Trophoblast cell (in vitro differentiated cells and primary cell): ENCODE measurements at regions not wholly inside any gene's neighbourhood (a gene's known extent, or its start where the extent isn't known, plus 50 kb on each side); places are given as distances from the start of the nearest gene placed in this dataset.

Experiments used
- DNase-seq, 2 donors: peaks; one replicate each; pipeline ENCODE4 v3.0.0-alpha.2; 2016
- H2AFZ ChIP-seq: 2 replicates; pipeline ENCODE4 v1.6.1; 2013; ENCODE audit warnings: low read length, moderate library complexity, mild to moderate bottlenecking; ENCODE audit not compliant: insufficient read depth, poor library complexity
- H2AK5ac ChIP-seq: 2 replicates; pipeline ENCODE4 v1.6.1; 2013; ENCODE audit warnings: mild to moderate bottlenecking, low read length
- H2BK120ac ChIP-seq: 2 replicates; pipeline ENCODE4 v1.6.1; 2013; ENCODE audit warnings: low read length, mild to moderate bottlenecking, moderate library complexity; ENCODE audit not compliant: insufficient read depth, poor library complexity
- H2BK12ac ChIP-seq: 2 replicates; pipeline ENCODE4 v1.6.1; 2013; ENCODE audit warnings: mild to moderate bottlenecking, low read length, moderate library complexity
- H2BK5ac ChIP-seq: 2 replicates; pipeline ENCODE4 v1.6.1; 2013; ENCODE audit warnings: low read length, low read depth, moderate library complexity, mild to moderate bottlenecking; ENCODE audit not compliant: poor library complexity
- H3K14ac ChIP-seq: 2 replicates; pipeline ENCODE4 v1.6.1; 2013; ENCODE audit warnings: mild to moderate bottlenecking, low read length
- H3K18ac ChIP-seq: 2 replicates; pipeline ENCODE4 v1.6.1; 2013; ENCODE audit warnings: mild to moderate bottlenecking, low read length
- H3K23ac ChIP-seq: 2 replicates; pipeline ENCODE4 v1.6.1; 2013; ENCODE audit warnings: low read length
- H3K27ac ChIP-seq: 2 replicates; pipeline ENCODE4 v1.5.1; 2013; ENCODE audit warnings: low read depth, mild to moderate bottlenecking, inconsistent platforms, low read length, moderate library complexity
- H3K27me3 ChIP-seq: 2 replicates; pipeline ENCODE4 v1.6.1; 2013; ENCODE audit warnings: inconsistent platforms, mild to moderate bottlenecking, low read length, moderate library complexity; ENCODE audit not compliant: insufficient read depth
- H3K36me3 ChIP-seq, 2 experiments: 1 replicate in 1 of 2; 2 replicates in 1 of 2; pipeline ENCODE4 v1.6.1; 2013; ENCODE audit warnings: low read length in 2 of 2, mild to moderate bottlenecking in 2 of 2, moderate library complexity in 1 of 2; ENCODE audit not compliant: insufficient read depth in 2 of 2, control insufficient read depth in 1 of 2
- H3K4ac ChIP-seq: 2 replicates; pipeline ENCODE4 v1.6.1; 2013; ENCODE audit warnings: low read depth, mild to moderate bottlenecking, low read length, moderate library complexity
- H3K4me1 ChIP-seq, 2 experiments: 1 replicate in 1 of 2; 2 replicates in 1 of 2; pipeline ENCODE4 v1.6.1; 2013; ENCODE audit warnings: low read length in 2 of 2, mild to moderate bottlenecking in 2 of 2, moderate library complexity in 1 of 2; ENCODE audit not compliant: insufficient read depth in 2 of 2, control insufficient read depth in 1 of 2
- H3K4me2 ChIP-seq: 2 replicates; pipeline ENCODE4 v1.6.1; 2013; ENCODE audit warnings: inconsistent platforms, mild to moderate bottlenecking, low read length, moderate library complexity
- H3K4me3 ChIP-seq: 2 replicates; pipeline ENCODE4 v1.5.1; 2013; ENCODE audit warnings: mild to moderate bottlenecking, low read depth, low read length, inconsistent platforms
- H3K79me1 ChIP-seq: one replicate; pipeline ENCODE4 v1.6.1; 2013; ENCODE audit warnings: low read length
- H3K79me2 ChIP-seq: 2 replicates; pipeline ENCODE4 v1.6.1; 2013; ENCODE audit warnings: low read length, mild to moderate bottlenecking; ENCODE audit not compliant: control insufficient read depth, insufficient read depth, poor library complexity
- H3K9ac ChIP-seq: 2 replicates; pipeline ENCODE4 v1.6.1; 2013; ENCODE audit warnings: mild to moderate bottlenecking, low read length
- H3K9me3 ChIP-seq: 2 replicates; pipeline ENCODE4 v1.6.1; 2013; ENCODE audit warnings: low read depth, mild to moderate bottlenecking, control low read depth, inconsistent platforms, low read length; ENCODE audit not compliant: insufficient read depth
- H4K12ac ChIP-seq: 2 replicates; pipeline ENCODE4 v1.6.1; 2013; ENCODE audit warnings: low read depth, mild to moderate bottlenecking, low read length, moderate library complexity
- H4K8ac ChIP-seq: 2 replicates; pipeline ENCODE4 v1.6.1; 2013; ENCODE audit warnings: low read depth, mild to moderate bottlenecking, low read length, moderate library complexity
- H4K91ac ChIP-seq: one replicate; pipeline ENCODE4 v1.6.1; 2013; ENCODE audit warnings: low read depth, mild to moderate bottlenecking, low read length, moderate library complexity
- WGBS: extraction: QIAGEN DNeasy Blood & Tissue Kit; methylation state at CpG from one replicate; pipeline ENCODE4 v1.1.7; 2013; ENCODE audit warnings: missing lambda C conversion rate; ENCODE audit not compliant: insufficient read length, insufficient coverage; ENCODE audit errors: extremely low coverage; 5-methylcytosine and 5-hydroxymethylcytosine counted together

DNA sequence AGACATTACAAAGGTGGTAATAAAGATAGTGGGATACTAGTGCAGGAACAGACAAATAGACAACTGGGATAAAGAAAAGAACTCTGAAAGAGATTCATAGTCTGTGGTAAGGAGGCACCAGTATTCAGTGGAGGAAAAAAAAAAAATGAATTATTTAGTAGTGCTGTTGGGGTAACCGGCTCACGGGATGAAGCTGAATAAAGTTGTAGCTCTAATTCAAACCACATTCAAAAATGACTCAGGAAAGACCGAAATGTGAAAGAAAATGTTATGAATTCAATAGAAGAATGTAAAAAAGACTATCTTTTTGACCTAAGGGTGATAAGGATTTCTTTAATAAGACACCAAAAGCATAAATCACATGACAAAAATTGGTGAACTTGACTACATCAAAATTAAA is 83.1 kb upstream of the HABP2 start:
- no peak overlapping the region for H3K18ac ChIP-seq
- H3K79me2 ChIP-seq: no peaks in the 10 kb centered on the region
- no peak overlapping the region for H3K14ac ChIP-seq
- DNase-seq: peak in 1 of 2 donors; percentile 39
- no peaks in the 10 kb centered on the region for H3K9me3 ChIP-seq
- H2BK5ac ChIP-seq: no peak overlapping the region
- H4K12ac ChIP-seq: no peak overlapping the region
- no peak overlapping the region for H3K4me3 ChIP-seq
- H3K27ac ChIP-seq: no peak overlapping the region
- H3K23ac ChIP-seq: no peak overlapping the region
- H2AK5ac ChIP-seq: no peak overlapping the region
- H3K4me1 ChIP-seq: peaks cover 0 to 4% of the 10 kb centered on the region in 2 experiments
- no peak overlapping the region for H4K8ac ChIP-seq
- H2BK12ac ChIP-seq: no peak overlapping the region
- no peak overlapping the region for H2BK120ac ChIP-seq
- no CpG with 5 or more reads among the region's 3 CpGs for WGBS
- H3K9ac ChIP-seq: no peak overlapping the region
- no peak overlapping the region for H2AFZ ChIP-seq
- H3K36me3 ChIP-seq: no peaks in the 10 kb centered on the region
- no peak overlapping the region for H3K4me2 ChIP-seq
- H4K91ac ChIP-seq: no peak overlapping the region
- peaks cover 1% of the 10 kb centered on the region for H3K79me1 ChIP-seq
- no peak overlapping the region for H3K4ac ChIP-seq
- no peaks in the 10 kb centered on the region for H3K27me3 ChIP-seq

GRCh38 chr10:113470372-113471240 is 82.2 kb upstream of the HABP2 start:
- no peak overlapping the region for H2BK5ac ChIP-seq
- DNase-seq: peak; percentile 22 to 62
- no CpG with 5 or more reads among the region's 5 CpGs for WGBS
- no peak overlapping the region for H3K18ac ChIP-seq
- no peak overlapping the region for H3K9ac ChIP-seq
- no peak overlapping the region for H3K4me3 ChIP-seq
- H3K79me1 ChIP-seq: peaks cover 4% of the 10 kb centered on the region
- H2AFZ ChIP-seq: no peak overlapping the region
- no peak overlapping the region for H2BK120ac ChIP-seq
- no peaks in the 10 kb centered on the region for H3K36me3 ChIP-seq
- no peak overlapping the region for H4K12ac ChIP-seq
- no peak overlapping the region for H2AK5ac ChIP-seq
- no peak overlapping the region for H2BK12ac ChIP-seq
- H3K27me3 ChIP-seq: no peaks in the 10 kb centered on the region
- H3K4me1 ChIP-seq: peaks cover 2 to 10% of the 10 kb centered on the region in 2 experiments
- no peak overlapping the region for H3K23ac ChIP-seq
- H4K8ac ChIP-seq: no peak overlapping the region
- no peaks in the 10 kb centered on the region for H3K79me2 ChIP-seq
- H3K9me3 ChIP-seq: no peaks in the 10 kb centered on the region
- H4K91ac ChIP-seq: no peak overlapping the region
- H3K4me2 ChIP-seq: no peak overlapping the region
- H3K4ac ChIP-seq: no peak overlapping the region
- H3K27ac ChIP-seq: no peak overlapping the region
- H3K14ac ChIP-seq: no peak overlapping the region

DNA sequence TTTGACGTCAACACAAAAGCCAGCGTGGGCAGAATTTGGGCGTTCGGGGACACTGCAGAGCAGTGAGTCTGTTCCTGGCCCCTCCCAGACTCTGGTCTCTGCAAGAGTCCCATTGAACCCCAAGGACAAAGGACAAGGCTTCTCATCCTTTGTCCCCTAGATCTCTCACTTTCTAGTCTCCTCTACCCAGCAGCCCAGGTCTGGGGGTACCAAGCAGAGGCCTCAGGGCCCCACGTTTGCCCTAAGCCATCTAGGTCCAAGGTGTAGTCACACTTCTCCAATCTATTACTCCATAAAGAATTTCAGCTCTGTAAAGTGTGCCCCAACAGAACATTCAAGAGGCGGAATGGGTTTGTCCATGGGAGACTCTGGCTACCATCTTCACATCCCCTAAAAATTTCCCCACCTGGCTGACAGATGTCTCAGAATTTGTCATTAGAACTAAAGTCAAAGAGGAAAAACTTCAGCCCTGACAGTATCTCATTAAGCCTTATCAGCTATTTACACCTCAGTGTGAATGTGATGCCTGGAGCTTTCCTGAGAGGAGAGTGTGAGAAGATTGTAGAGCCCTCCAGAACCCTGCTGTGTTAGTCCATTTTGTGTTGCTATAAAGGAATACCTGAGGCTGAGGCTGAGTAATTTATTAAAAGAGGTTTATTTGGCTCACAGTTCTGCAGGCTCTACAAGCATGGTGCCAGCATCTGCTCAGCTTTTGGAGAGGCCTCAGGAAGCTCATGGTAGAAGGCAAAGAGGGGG is 81.4 kb upstream of the HABP2 start:
- H4K8ac ChIP-seq: no peak overlapping the region
- H3K4me2 ChIP-seq: no peak overlapping the region
- H3K27me3 ChIP-seq: no peaks in the 10 kb centered on the region
- H3K4me3 ChIP-seq: peak overlapping the region; percentile 30
- H3K14ac ChIP-seq: no peak overlapping the region
- WGBS: no CpG with 5 or more reads among the region's 6 CpGs
- H3K4me1 ChIP-seq: peaks cover 5 to 11% of the 10 kb centered on the region in 2 experiments
- H4K12ac ChIP-seq: no peak overlapping the region
- peaks cover 4% of the 10 kb centered on the region for H3K79me1 ChIP-seq
- no peak overlapping the region for H2BK120ac ChIP-seq
- H2BK12ac ChIP-seq: no peak overlapping the region
- no peaks in the 10 kb centered on the region for H3K9me3 ChIP-seq
- no peak overlapping the region for H3K27ac ChIP-seq
- DNase-seq: no peak
- H3K79me2 ChIP-seq: no peaks in the 10 kb centered on the region
- H2AFZ ChIP-seq: no peak overlapping the region
- no peak overlapping the region for H2BK5ac ChIP-seq
- no peak overlapping the region for H3K23ac ChIP-seq
- H3K36me3 ChIP-seq: no peaks in the 10 kb centered on the region
- H4K91ac ChIP-seq: no peak overlapping the region
- no peak overlapping the region for H3K4ac ChIP-seq
- no peak overlapping the region for H2AK5ac ChIP-seq
- H3K9ac ChIP-seq: no peak overlapping the region
- H3K18ac ChIP-seq: no peak overlapping the region

DNA sequence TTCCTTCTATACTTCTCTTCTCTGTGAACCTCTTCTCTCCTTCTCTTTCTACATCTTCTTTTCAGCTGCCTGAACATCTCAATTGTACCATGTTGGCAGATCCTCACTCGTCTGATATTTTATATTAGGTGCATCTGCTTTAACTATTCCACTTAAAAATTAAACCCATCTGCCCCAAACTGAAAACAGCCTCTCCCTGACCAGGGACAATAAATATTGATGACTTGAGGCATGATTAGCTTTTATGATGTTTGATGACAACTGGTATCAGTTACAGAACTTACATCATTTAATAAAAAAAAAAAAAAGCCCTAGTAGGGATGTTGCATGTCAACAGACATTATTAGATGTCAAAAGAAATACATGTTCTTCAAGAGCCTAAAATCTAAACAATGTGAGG is 79.8 kb upstream of the HABP2 start:
- no peak overlapping the region for H3K27ac ChIP-seq
- H2BK5ac ChIP-seq: no peak overlapping the region
- no peak overlapping the region for H3K23ac ChIP-seq
- H4K8ac ChIP-seq: no peak overlapping the region
- H2AFZ ChIP-seq: no peak overlapping the region
- no peak overlapping the region for H3K14ac ChIP-seq
- no peak overlapping the region for H3K9ac ChIP-seq
- H3K4me3 ChIP-seq: no peak overlapping the region
- H3K18ac ChIP-seq: no peak overlapping the region
- no CpG with 5 or more reads among the region's 1 CpG for WGBS
- H3K36me3 ChIP-seq: no peaks in the 10 kb centered on the region
- H3K27me3 ChIP-seq: no peaks in the 10 kb centered on the region
- no peak overlapping the region for H2BK120ac ChIP-seq
- H4K91ac ChIP-seq: no peak overlapping the region
- no peak overlapping the region for H4K12ac ChIP-seq
- H3K4me1 ChIP-seq: peaks cover 5 to 11% of the 10 kb centered on the region in 2 experiments
- no peak overlapping the region for H2AK5ac ChIP-seq
- H3K79me1 ChIP-seq: peaks cover 4% of the 10 kb centered on the region
- no peak for DNase-seq
- no peak overlapping the region for H3K4ac ChIP-seq
- H2BK12ac ChIP-seq: no peak overlapping the region
- no peaks in the 10 kb centered on the region for H3K79me2 ChIP-seq
- no peak overlapping the region for H3K4me2 ChIP-seq
- H3K9me3 ChIP-seq: no peaks in the 10 kb centered on the region
